WTC11 (cell line): ENCODE measurements at regions not wholly inside any gene's neighbourhood (a gene's known extent, or its start where the extent isn't known, plus 50 kb on each side); places are given as distances from the start of the nearest gene placed in this dataset.

ENCODE experiments used
- SMAD3 ChIP-seq: sonication (generic); formaldehyde crosslinking; IDR thresholded peaks from 2 replicates; pipeline ENCODE4 v1.8.0; 2022; ENCODE audit warnings: missing genetic modification reagents, mild to moderate bottlenecking, borderline replicate concordance
- TF ChIP-seq, protein P1 (sequence below): fragments of 200-600 bp; IDR thresholded peaks from 2 replicates; pipeline ENCODE4 v1.8.0; 2022; ENCODE audit warnings: antibody characterized with exemption
- TF ChIP-seq, protein P2 (sequence below): sonication (generic); formaldehyde crosslinking; conservative IDR thresholded peaks from 2 replicates; pipeline ENCODE4 v1.8.1; 2022; ENCODE audit warnings: mild to moderate bottlenecking, missing genetic modification reagents

DNA sequence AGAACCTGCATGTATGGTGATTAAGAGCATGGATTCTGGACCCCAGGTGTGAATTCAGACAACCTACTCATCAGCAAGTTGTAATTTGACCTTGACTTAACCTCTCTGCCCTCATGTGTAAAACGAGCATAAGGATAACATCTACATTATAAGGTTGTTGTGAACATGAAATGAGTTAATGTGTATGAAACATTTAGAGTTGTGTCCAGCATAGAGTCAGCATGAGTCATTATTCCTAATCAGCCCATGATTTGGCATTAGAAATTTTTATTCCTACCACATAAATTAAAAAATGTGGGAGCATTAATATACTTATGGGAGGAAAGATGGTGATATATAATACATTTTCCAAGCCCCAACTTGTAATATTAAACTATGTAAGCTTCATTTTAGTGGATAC is 95.9 kb upstream of the DDHD1 start:
- TF ChIP-seq SMAD3, result no peak
- TF ChIP-seq, protein P1, sequence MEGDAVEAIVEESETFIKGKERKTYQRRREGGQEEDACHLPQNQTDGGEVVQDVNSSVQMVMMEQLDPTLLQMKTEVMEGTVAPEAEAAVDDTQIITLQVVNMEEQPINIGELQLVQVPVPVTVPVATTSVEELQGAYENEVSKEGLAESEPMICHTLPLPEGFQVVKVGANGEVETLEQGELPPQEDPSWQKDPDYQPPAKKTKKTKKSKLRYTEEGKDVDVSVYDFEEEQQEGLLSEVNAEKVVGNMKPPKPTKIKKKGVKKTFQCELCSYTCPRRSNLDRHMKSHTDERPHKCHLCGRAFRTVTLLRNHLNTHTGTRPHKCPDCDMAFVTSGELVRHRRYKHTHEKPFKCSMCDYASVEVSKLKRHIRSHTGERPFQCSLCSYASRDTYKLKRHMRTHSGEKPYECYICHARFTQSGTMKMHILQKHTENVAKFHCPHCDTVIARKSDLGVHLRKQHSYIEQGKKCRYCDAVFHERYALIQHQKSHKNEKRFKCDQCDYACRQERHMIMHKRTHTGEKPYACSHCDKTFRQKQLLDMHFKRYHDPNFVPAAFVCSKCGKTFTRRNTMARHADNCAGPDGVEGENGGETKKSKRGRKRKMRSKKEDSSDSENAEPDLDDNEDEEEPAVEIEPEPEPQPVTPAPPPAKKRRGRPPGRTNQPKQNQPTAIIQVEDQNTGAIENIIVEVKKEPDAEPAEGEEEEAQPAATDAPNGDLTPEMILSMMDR, result no peak
- TF ChIP-seq, protein P2, sequence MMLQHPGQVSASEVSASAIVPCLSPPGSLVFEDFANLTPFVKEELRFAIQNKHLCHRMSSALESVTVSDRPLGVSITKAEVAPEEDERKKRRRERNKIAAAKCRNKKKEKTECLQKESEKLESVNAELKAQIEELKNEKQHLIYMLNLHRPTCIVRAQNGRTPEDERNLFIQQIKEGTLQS (CRISPR knock-in tag), result no peak
